ELR (cell line): ENCODE measurements at regions not wholly inside any gene's neighbourhood (a gene's known extent, or its start where the extent isn't known, plus 50 kb on each side); places are given as distances from the start of the nearest gene placed in this dataset.
A peak's percentile ranks its signal among the peaks of the same experiment; 100 is the strongest.

Experiments
- DNase-seq: peaks from one replicate; pipeline ENCODE4 v3.0.0-alpha.2; 2015; ENCODE audit warnings: low read depth

DNA sequence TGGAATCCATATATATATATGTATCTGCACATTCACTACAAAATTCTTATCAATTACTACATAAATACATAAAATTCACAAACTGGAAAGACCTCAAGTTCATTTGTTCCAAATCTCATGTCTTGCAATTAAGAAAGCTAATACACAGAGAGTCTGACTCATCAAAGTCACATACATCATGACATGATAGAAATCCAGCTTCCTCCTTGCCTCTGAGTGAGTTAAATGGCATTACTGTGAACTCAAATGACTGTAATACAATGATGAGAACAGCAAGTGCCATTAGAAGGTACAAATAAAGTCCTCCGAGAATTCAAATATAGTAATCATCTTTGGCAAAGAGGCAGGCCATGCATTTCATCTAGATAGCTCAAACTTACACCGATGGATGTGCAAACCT, 55.1 kb upstream of the AGTR1 start:
- DNase-seq = peak; percentile 72

DNA sequence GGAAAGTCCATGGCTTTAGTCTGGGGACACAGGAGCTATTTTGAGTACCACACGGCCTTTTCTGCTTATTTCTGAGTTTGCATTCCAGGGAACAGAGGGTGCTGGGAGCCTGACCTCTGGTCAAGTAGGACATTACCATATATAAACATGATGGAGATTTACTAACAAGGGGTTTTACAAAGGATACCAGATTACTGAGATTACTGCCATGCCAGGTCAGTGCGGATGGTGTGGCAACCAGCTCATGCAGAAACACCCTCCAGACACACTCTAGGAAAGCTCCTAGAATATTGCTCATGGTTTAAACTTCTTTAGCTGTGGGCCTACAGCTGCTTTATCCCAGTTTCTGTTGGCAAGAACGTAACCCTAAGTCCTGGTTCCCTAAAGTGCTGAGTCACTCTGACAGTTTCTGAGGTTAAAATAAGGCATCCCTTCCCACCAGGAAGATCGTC, 54.3 kb upstream of the AGTR1 start:
- DNase-seq = peak; percentile 82

GRCh38 chr3:148646126-148646665, 51.5 kb upstream of the AGTR1 start:
- DNase-seq = peak; percentile 6
